Sigmoid colon (tissue), 4 donors: ENCODE measurements at regions not wholly inside any gene's neighbourhood (a gene's known extent, or its start where the extent isn't known, plus 50 kb on each side); places are given as distances from the start of the nearest gene placed in this dataset.

Source experiments
- CTCF ChIP-seq, 4 experiments: fragments of 450-650 bp in 3 of 4; fragments of 200-600 bp in 1 of 4; IDR thresholded peaks; one replicate each; pipeline ENCODE4 v1.5.1; 2016 to 2019; ENCODE audit warnings: antibody characterized with exemption in 4 of 4, mild to moderate bottlenecking in 3 of 4, moderate library complexity in 2 of 4
- EP300 ChIP-seq, 4 donors: sonication (generic); formaldehyde crosslinking; IDR thresholded peaks; one replicate each; pipeline ENCODE4 v1.6.1; 2017; ENCODE audit warnings: antibody characterized with exemption in 4 of 4
- POLR2A ChIP-seq, 2 donors: fragments of 450-650 bp; IDR thresholded peaks; one replicate each; pipeline ENCODE4 v1.6.1; 2016; ENCODE audit warnings: antibody characterized with exemption in 2 of 2, mild to moderate bottlenecking in 2 of 2, moderate library complexity in 2 of 2
- POLR2AphosphoS5 ChIP-seq, 4 donors: sonication (generic); formaldehyde crosslinking; IDR thresholded peaks; one replicate each; pipeline ENCODE4 v1.6.1; 2017; ENCODE audit warnings: antibody characterized with exemption in 4 of 4

GRCh38 chr1:181208083-181208482 is 119.6 kb downstream of the IER5 start:
- TF ChIP-seq CTCF (IDR thresholded peaks at IDR 0.05): no peak
- TF ChIP-seq POLR2A (IDR thresholded peaks at IDR 0.05): no peak
- no peak for TF ChIP-seq POLR2AphosphoS5 (IDR thresholded peaks at IDR 0.05)
- TF ChIP-seq EP300 (IDR thresholded peaks at IDR 0.05): no peak
